H54 (cell line): ENCODE measurements at regions not wholly inside any gene's neighbourhood (a gene's known extent, or its start where the extent isn't known, plus 50 kb on each side); places are given as distances from the start of the nearest gene placed in this dataset.
"Not testable (repeated sequence)": the region's sequence is repeated elsewhere in the genome, so short reads cannot be mapped to it uniquely, and the experiment has no call there.

Source experiments
- DNase-seq: peaks from one replicate; pipeline ENCODE4 v3.0.0; 2011; ENCODE audit warnings: low spot score, mixed read lengths; ENCODE audit not compliant: insufficient read length
- FAIRE-seq: peaks from 3 replicates; lab custom pipeline; 2011; peaks lifted over from hg19 to GRCh38; lab: Jason Lieb, UNC
- POLR2A ChIP-seq: IDR thresholded peaks from 2 replicates; pipeline ENCODE4 v1.6.1; 2011; ENCODE audit warnings: low read depth, mild to moderate bottlenecking, low read length

- FAIRE-seq, result no peak
- DNase-seq, result no peak
Measured at GRCh38 chr10:61272781-61273180, 180.4 kb downstream of the TMEM26 start.

GRCh38 chr10:61271127-61271780, 181.9 kb downstream of the TMEM26 start:
- TF ChIP-seq POLR2A, result no peak
- peak; percentile 70 for FAIRE-seq
- peak; percentile 15 for DNase-seq

More at GRCh38 chr10:61272781-61273180, 180.4 kb downstream of the TMEM26 start:
- TF ChIP-seq POLR2A, result no peak

- FAIRE-seq (no peak), DNase-seq (no peak)
- TF ChIP-seq POLR2A, result no peak
Measured at GRCh38 chr10:61263518-61263917, 189.7 kb downstream of the TMEM26 start.

- FAIRE-seq, result no peak
- DNase-seq, result no peak
- TF ChIP-seq POLR2A, result no peak
Measured at GRCh38 chr10:61262486-61263261, 190.5 kb downstream of the TMEM26 start.

GRCh38 chr10:61257956-61258496, 195.2 kb downstream of the TMEM26 start:
- FAIRE-seq, result no peak
- DNase-seq, result no peak
- no peak for TF ChIP-seq POLR2A

- FAIRE-seq, result no peak
Measured at GRCh38 chr10:61257136-61257535, 196.0 kb downstream of the TMEM26 start.

GRCh38 chr10:61252326-61252725, 200.9 kb downstream of the TMEM26 start:
- FAIRE-seq, DNase-seq: not testable (repeated sequence)

More at GRCh38 chr10:61257136-61257535, 196.0 kb downstream of the TMEM26 start:
- no peak for TF ChIP-seq POLR2A
- DNase-seq, result no peak

- no peak for TF ChIP-seq POLR2A
- no peak for FAIRE-seq
Measured at GRCh38 chr10:61251089-61251488, 202.1 kb downstream of the TMEM26 start.

GRCh38 chr10:61250131-61250530, 203.1 kb downstream of the TMEM26 start:
- no peak for FAIRE-seq
- TF ChIP-seq POLR2A, result no peak
- no peak for DNase-seq

More at GRCh38 chr10:61251089-61251488, 202.1 kb downstream of the TMEM26 start:
- DNase-seq, result no peak

- DNase-seq (no peak), FAIRE-seq (no peak)
- TF ChIP-seq POLR2A, result no peak
Measured at GRCh38 chr10:61248013-61248412, 205.2 kb downstream of the TMEM26 start.

- no peak for FAIRE-seq
- TF ChIP-seq POLR2A, result no peak
- DNase-seq, result no peak
Measured at GRCh38 chr10:61244261-61244775, 208.9 kb downstream of the TMEM26 start.

- FAIRE-seq (no peak), DNase-seq (no peak)
- no peak for TF ChIP-seq POLR2A
Measured at GRCh38 chr10:61232780-61233179, 220.4 kb downstream of the TMEM26 start.

GRCh38 chr10:61225939-61226338, 227.2 kb downstream of the TMEM26 start:
- no peak for TF ChIP-seq POLR2A
- DNase-seq, result no peak
- FAIRE-seq, result no peak

GRCh38 chr10:61223576-61223975, 229.6 kb downstream of the TMEM26 start:
- no peak for TF ChIP-seq POLR2A
- no peak for DNase-seq
- no peak for FAIRE-seq
